Fibroblast of lung (primary cell): ENCODE measurements at regions not wholly inside any gene's neighbourhood (a gene's known extent, or its start where the extent isn't known, plus 50 kb on each side); places are given as distances from the start of the nearest gene placed in this dataset.

Experiments
- DNase-seq, 2 donors: peaks; one replicate each; pipeline versions ENCODE4 v3.0.0 to v3.0.0-alpha.2; 2010; ENCODE audit warnings: low read depth in 2 of 2
- H2AFZ ChIP-seq: 2 replicates; pipeline ENCODE4 v1.5.1; 2012; ENCODE audit warnings: low read length, control low read depth, inconsistent platforms
- H3K27ac ChIP-seq: 2 replicates; pipeline ENCODE4 v1.5.1; 2011; ENCODE audit warnings: low read length, control low read depth; ENCODE audit not compliant: insufficient read depth
- H3K27me3 ChIP-seq: 2 replicates; pipeline ENCODE4 v1.5.1; 2011; ENCODE audit warnings: mild to moderate bottlenecking, low read length; ENCODE audit not compliant: control insufficient read depth, insufficient read depth
- H3K36me3 ChIP-seq: 2 replicates; pipeline ENCODE4 v1.5.1; 2011; ENCODE audit warnings: low read length; ENCODE audit not compliant: control insufficient read depth, insufficient read depth
- H3K4me1 ChIP-seq: 2 replicates; pipeline ENCODE4 v1.5.1; 2011; ENCODE audit warnings: low read length; ENCODE audit not compliant: control insufficient read depth, insufficient read depth; ENCODE audit errors: extremely low read depth
- H3K4me2 ChIP-seq: 2 replicates; pipeline ENCODE4 v1.5.1; 2011; ENCODE audit warnings: low read length, control low read depth; ENCODE audit not compliant: insufficient read depth; ENCODE audit errors: extremely low read depth
- H3K4me3 ChIP-seq, 4 experiments: fragments of 200-600 bp in 1 of 4; sonication (generic) in 1 of 4; replicated peaks in 1 of 4; 2 replicates each; pipeline ENCODE4 v1.5.1; 2011 to 2016; ENCODE audit warnings: low read length in 4 of 4, low read depth in 3 of 4, mild to moderate bottlenecking in 3 of 4, control low read depth in 2 of 4, inconsistent platforms in 1 of 4, mixed read lengths in 1 of 4; ENCODE audit not compliant: insufficient read depth in 1 of 4; ENCODE audit errors: control extremely low read depth in 1 of 4
- H3K79me2 ChIP-seq: 2 replicates; pipeline ENCODE4 v1.5.1; 2012; ENCODE audit warnings: mild to moderate bottlenecking, low read length, inconsistent platforms; ENCODE audit not compliant: control insufficient read depth, insufficient read depth
- H3K9ac ChIP-seq: 2 replicates; pipeline ENCODE4 v1.5.1; 2011; ENCODE audit warnings: mild to moderate bottlenecking, low read length, control low read depth; ENCODE audit not compliant: insufficient read depth
- H3K9me3 ChIP-seq: 2 replicates; pipeline ENCODE4 v1.5.1; 2012; ENCODE audit warnings: low read depth, low read length; ENCODE audit not compliant: control insufficient read depth, insufficient read depth
- H4K20me1 ChIP-seq: 2 replicates; pipeline ENCODE4 v1.5.1; 2011; ENCODE audit warnings: low read length; ENCODE audit not compliant: control insufficient read depth, insufficient read depth; ENCODE audit errors: extremely low read depth
- EZH2 ChIP-seq: IDR thresholded peaks from 2 replicates; pipeline ENCODE4 v1.5.1; 2012; ENCODE audit warnings: low read length, control low read depth, mild to moderate bottlenecking; ENCODE audit errors: missing control alignments
- TF ChIP-seq, protein P1 (sequence below), 2 donors: IDR thresholded peaks in 1 of 2; conservative IDR thresholded peaks in 1 of 2; 1 replicate in 1 of 2; 2 replicates in 1 of 2; pipeline ENCODE4 v1.5.1; 2011 to 2012; ENCODE audit warnings: low read length in 2 of 2, control low read depth in 1 of 2, inconsistent platforms in 1 of 2, low read depth in 1 of 2, mild to moderate bottlenecking in 1 of 2

- Histone ChIP-seq H3K36me3 (no peaks in the 10 kb centered on the region), H3K4me3 (no peak overlapping the region), H3K27me3 (no peaks in the 10 kb centered on the region), H3K9ac (no peak overlapping the region), H3K79me2 (no peaks in the 10 kb centered on the region), H3K27ac (no peak overlapping the region), H4K20me1 (no peaks in the 10 kb centered on the region), H3K4me2 (no peak overlapping the region), H3K9me3 (no peaks in the 10 kb centered on the region), H3K4me1 (no peaks in the 10 kb centered on the region), H2AFZ (no peak overlapping the region)
- TF ChIP-seq, protein P1, sequence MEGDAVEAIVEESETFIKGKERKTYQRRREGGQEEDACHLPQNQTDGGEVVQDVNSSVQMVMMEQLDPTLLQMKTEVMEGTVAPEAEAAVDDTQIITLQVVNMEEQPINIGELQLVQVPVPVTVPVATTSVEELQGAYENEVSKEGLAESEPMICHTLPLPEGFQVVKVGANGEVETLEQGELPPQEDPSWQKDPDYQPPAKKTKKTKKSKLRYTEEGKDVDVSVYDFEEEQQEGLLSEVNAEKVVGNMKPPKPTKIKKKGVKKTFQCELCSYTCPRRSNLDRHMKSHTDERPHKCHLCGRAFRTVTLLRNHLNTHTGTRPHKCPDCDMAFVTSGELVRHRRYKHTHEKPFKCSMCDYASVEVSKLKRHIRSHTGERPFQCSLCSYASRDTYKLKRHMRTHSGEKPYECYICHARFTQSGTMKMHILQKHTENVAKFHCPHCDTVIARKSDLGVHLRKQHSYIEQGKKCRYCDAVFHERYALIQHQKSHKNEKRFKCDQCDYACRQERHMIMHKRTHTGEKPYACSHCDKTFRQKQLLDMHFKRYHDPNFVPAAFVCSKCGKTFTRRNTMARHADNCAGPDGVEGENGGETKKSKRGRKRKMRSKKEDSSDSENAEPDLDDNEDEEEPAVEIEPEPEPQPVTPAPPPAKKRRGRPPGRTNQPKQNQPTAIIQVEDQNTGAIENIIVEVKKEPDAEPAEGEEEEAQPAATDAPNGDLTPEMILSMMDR (conservative IDR thresholded peaks at IDR 0.05 in 1 of 2, IDR thresholded peaks at IDR 0.05 in 1 of 2; ENCODE audit: low read depth in 1 of 2, low read length in 2 of 2): no peak
- TF ChIP-seq EZH2: no peak
- DNase-seq: no peak
These were observed 193.9 kb upstream of the PCDH10 start for GRCh38 chr4:132955146-132955545.

- no peak for TF ChIP-seq EZH2
- TF ChIP-seq, protein P1 (conservative IDR thresholded peaks at IDR 0.05 in 1 of 2, IDR thresholded peaks at IDR 0.05 in 1 of 2; ENCODE audit: low read depth in 1 of 2, low read length in 2 of 2): no peak
These were observed 192.1 kb upstream of the PCDH10 start for GRCh38 chr4:132956962-132957361.

GRCh38 chr4:132958457-132959263 is 190.4 kb upstream of the PCDH10 start:
- no peaks in the 10 kb centered on the region for H3K27me3 ChIP-seq
- H3K27ac ChIP-seq: no peak overlapping the region
- H3K9me3 ChIP-seq: no peaks in the 10 kb centered on the region
- H3K4me2 ChIP-seq: no peak overlapping the region
- H3K79me2 ChIP-seq: no peaks in the 10 kb centered on the region
- TF ChIP-seq EZH2: no peak
- TF ChIP-seq, protein P1 (conservative IDR thresholded peaks at IDR 0.05 in 1 of 2, IDR thresholded peaks at IDR 0.05 in 1 of 2; ENCODE audit: low read depth in 1 of 2, low read length in 2 of 2): no peak
- H3K36me3 ChIP-seq: no peaks in the 10 kb centered on the region
- H4K20me1 ChIP-seq: no peaks in the 10 kb centered on the region
- DNase-seq: no peak
- H3K9ac ChIP-seq: no peak overlapping the region
- no peaks in the 10 kb centered on the region for H3K4me1 ChIP-seq
- no peak overlapping the region for H2AFZ ChIP-seq
- no peak overlapping the region for H3K4me3 ChIP-seq

More at GRCh38 chr4:132956962-132957361, 192.1 kb upstream of the PCDH10 start:
- H3K4me1 ChIP-seq: no peaks in the 10 kb centered on the region
- H3K9ac ChIP-seq: no peak overlapping the region
- no peak overlapping the region for H3K4me3 ChIP-seq
- H4K20me1 ChIP-seq: no peaks in the 10 kb centered on the region
- no peaks in the 10 kb centered on the region for H3K27me3 ChIP-seq
- H3K36me3 ChIP-seq: no peaks in the 10 kb centered on the region
- no peak overlapping the region for H3K27ac ChIP-seq
- no peak overlapping the region for H3K4me2 ChIP-seq
- no peak overlapping the region for H2AFZ ChIP-seq
- H3K79me2 ChIP-seq: no peaks in the 10 kb centered on the region
- H3K9me3 ChIP-seq: no peaks in the 10 kb centered on the region
- no peak for DNase-seq
